HG03520 (cell line): ENCODE measurements at regions not wholly inside any gene's neighbourhood (a gene's known extent, or its start where the extent isn't known, plus 50 kb on each side); places are given as distances from the start of the nearest gene placed in this dataset.
"Not testable (repeated sequence)": the region's sequence is repeated elsewhere in the genome, so short reads cannot be mapped to it uniquely, and the experiment has no call there.

Source experiments
- ATAC-seq: cut with Tn5 transposase; IDR thresholded peaks from one replicate; pipeline ENCODE4 v1.9.1; 2021; ENCODE audit warnings: mild to moderate bottlenecking, moderate library complexity; ENCODE audit not compliant: unreplicated experiment

DNA sequence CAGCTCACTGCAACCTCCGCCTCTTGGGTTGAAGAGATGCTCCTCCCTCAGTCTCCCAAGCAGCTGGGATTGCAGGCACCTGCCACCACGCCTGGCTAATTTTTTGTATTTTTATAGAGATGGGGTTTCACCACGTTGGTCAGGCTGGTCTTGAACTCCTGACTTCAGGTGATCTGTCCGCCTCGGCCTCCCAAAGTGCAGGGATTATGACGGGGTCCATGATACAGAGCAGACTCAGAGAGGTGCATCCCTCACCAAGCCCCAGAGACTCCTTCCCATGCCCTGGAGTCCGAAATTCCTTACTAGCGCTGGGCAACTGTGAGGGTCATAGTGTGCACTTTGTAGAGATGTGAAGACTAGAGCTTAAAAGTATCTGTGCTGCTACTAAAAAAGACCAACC lies 99.8 kb upstream of the IRX4 start:
- not testable (repeated sequence) for ATAC-seq

DNA sequence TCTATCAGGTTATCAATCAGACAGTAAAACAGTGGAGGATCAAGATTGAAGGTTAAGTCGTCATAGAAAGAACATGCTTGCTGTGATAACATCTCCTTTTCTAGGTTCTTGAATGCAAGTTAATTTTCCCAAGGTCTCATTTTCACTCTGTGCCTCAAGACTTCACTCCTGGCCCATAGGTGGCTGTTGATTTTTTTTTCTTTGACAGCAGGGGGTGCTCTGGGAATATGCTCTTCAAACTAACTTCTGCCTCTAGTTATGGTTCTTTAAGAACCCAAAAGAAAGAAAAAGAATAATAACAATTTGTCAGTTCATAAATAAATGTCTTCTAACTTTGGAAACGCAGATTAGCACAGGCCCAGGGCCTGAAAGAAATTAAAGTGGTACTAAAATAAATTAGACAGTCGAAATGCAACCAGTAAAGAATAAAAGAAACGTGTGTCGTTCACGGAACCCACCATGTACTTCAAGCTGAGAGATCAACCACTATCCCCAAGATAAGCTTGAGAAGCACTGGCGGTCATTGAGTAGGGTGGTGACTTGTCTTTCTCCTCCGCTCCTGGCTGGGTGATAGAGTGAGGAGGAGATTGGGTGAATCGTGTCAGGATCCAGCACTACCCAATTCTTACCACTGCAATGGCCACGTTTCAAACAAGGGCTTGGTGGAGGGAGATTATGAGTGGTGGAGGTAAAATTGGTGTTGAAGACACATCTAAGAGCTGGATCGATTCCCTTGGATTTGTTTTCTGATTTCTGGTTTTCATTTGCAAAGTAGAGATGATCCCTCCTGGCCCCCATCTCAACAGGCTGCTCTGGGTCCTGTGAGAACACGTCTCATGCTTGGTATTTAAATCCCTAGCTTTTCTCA lies 93.4 kb upstream of the IRX4 start:
- no peak for ATAC-seq

DNA sequence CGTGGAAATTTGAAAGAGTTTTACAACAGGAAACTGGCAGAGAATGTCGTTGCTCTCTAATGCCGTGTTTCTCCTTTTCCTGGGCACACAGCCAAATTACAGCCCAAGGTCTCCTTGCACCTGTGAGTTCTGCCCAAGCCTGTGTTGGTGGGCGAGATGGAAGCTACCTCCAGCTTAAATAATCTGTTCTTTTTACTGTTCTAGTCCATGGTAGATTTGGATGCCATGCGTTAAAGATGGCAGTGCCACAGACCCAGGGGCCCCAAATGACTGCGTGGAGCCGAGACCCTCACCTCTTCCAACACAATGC lies 92.6 kb upstream of the IRX4 start:
- ATAC-seq = no peak

DNA sequence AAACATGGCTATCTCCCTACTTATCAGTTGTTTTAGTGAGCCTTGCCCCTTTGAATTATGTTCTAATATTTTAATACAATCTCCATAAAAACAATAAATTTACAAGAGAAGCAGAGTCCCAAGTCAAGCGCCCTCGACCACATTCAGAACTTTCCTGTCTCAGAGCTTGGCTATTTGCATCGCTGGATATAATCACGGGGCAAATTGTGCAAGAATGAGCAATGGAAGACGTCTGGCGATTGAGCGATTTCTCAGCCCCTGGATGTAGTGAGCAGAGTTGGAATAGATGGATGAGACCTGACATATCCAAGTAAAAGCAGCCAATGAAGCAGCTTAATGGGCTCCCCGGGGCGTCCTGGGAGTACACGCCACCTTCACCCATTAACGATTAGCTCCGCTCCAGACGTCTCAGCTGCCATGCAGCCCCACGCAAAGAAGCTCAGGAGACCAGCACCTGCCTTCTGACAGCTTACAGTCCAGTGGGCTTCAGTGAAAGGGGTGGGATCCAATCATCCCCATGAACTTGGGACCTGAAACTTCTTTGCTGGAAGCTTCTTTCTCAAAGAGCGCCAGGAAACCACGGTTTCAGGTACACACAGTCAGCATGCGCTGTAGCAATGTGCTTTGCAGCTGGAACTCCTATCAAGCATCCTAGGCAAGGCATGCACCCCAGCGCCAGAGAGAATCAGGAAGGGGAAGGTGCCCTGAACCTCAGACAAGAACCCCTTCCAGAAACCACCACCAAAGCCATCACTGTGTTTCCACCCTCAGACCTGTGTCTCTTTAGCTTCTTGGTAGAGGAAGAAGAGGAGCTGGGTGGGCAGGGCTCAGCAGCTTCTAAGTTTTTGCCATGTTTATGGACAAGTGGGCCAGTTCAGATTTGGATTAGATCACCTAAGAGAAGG lies 92.0 kb upstream of the IRX4 start:
- ATAC-seq = no peak

DNA sequence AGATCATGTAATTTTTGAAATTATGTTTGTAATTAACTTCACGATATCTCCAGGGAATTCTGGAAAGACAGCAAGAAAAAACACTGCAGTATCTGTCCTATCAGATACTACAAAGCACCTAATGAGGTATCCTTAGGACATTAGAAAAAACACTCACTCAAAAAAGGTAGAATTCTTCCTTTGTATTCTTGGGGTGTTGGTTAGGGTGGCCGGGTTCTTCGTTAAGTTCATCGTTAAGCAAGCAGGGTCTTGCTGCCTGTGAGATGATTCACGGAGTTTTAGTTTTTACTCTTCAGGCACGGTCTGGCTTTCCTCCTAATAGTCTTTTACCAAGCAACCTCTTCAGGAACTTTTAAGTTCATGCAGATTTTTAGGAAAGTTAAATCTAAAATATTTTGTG lies 91.4 kb upstream of the IRX4 start:
- ATAC-seq = no peak

DNA sequence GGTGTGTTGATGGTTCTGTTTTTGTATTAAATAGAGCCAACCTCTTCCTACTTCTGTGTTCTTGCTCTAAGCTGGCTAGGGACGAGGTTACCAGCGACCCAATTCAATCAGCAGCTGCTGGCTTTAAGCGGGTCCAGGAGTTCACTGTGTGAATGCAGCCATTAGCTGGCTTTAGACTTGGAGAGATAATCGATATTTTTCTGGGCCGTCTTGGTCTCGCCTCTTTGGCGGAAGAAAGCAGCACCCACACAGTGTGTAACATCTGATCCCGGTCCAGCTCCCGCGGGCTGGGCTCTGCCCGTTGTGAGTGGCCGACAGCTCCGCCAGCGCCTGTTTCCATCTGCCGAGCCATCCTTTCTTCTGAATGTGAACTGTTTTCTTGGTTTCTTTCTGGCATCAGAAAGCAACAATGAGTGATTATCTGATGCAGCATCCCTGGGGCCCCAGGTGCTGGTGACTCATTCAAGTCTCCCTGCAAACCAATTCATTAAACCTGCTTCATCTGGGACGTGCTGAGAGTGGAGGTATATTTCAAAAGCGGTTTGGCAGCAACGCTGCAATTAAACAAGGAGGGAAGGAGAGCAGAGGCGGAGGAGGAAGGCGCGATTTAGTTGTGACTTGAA lies 90.8 kb upstream of the IRX4 start:
- no peak for ATAC-seq

DNA sequence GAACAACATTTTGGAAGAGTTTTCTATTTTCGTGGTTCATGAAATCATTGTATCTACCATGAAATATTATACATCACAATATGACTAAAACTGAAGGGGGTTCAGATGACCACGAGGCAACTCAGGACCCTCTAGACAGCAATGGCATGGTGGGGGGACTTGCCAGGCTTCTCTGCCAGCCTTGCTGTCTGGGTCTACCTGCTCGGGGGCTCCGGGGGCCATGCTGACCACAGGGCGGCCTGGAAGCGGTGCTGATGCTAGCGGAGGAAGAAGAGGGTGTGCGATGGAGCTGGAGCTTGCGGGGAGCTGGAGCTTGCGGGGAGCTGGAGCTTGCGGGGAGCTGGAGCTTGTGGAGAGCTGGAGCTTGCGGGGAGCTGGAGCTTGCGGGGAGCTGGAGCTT lies 89.2 kb upstream of the IRX4 start:
- ATAC-seq = no peak

DNA sequence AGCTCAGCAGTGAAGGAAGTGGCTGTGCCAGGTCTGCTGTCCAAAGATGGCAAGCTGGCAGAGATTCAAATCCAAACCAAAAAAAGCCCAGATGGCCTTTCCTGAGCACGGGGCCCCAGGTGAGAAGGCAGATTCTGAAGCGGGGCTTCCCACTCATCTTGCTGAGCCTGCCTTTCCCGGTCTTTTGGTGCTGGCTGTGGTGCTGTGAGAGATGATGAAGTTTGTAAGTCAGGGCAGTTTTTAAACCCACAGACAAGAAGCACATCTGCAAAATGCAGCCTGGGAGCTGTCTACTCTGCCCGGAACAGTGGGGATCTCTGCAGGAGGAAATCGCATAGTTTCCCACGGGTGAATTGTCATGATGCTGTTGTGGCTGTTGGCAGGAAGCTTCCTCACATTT lies 85.0 kb upstream of the IRX4 start:
- no peak for ATAC-seq

DNA sequence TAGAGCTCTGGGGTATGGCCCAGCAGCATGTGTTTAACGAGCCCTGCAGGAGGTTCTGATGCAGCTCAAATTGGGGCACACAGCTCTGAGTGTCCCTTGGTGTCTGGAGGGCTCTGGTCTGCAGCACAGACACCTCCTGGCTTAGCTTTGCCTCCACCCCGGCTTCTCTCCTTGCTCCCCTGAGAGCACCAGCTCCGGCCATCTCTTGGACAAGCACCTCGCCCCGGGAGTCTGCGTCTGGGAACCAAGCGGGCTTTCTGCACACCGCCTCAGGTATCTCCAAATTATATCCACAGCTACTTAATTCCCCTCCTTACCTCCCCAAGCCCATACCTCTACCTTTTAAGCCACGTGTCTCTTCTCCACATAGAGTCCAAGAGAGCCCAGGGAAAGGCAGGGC lies 83.7 kb upstream of the IRX4 start:
- ATAC-seq = no peak

DNA sequence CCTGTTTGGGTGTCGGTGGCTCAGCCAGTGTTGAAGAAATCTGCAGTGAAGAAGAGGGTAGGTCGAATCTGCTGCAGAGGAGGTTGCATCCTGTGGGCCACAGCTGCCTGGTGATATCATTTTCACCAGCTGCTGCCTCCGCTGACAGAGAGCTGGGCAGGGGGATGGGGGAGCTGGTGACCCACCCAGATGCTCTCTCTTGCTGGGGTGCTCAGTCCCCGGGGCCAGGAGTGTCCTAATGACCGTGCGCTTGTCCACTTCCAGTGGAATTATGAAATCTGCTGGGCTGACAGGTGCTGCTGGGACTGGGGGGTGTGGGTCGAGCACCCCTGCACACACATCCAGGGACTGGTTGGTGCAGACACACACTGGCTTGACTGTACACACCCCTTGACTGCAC lies 83.2 kb upstream of the IRX4 start:
- ATAC-seq = no peak

DNA sequence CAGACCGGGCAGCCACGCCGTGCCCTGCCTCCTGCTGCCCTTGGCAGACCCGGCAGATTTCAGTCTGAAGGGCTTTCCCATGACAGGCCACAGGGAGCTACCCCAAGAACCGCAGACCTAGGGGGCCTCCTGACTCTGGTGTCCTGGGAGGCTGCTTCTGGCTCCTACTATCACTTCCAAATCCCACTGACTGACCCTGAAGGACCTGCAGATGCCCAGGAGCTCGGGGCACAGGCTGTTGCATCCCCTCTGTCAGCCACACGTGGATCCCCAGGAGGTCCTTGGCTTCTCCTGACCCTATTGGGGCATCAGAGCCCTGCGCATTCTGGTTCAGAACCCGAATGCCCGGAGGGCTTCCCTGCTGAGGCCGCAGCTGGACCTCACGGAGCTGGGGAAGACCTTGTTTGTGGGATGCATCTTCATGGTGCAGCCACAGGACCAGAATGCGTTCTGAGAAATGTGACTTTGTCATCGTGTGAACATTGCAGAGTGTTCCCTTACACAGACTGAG lies 81.3 kb upstream of the IRX4 start:
- ATAC-seq = no peak

DNA sequence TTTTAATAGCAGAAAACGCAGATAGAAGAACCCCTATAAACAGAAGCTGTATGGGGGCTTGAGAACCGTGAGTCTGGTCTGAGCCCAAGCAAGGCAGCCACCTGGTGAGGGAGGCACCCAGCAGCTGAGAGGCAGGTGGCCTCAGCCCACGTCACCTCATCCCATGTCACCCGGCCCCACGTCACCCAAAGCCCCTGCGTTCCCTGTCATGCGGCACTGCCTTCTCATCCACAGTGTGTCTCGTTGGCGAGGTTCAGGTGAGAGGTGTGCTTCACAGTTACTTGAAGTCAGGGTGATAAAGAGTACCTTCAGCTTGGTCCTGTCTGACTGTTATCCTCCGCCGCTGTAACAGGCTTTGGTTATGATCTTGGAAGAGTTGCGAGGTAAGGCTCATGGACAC lies 80.6 kb upstream of the IRX4 start:
- no peak for ATAC-seq

DNA sequence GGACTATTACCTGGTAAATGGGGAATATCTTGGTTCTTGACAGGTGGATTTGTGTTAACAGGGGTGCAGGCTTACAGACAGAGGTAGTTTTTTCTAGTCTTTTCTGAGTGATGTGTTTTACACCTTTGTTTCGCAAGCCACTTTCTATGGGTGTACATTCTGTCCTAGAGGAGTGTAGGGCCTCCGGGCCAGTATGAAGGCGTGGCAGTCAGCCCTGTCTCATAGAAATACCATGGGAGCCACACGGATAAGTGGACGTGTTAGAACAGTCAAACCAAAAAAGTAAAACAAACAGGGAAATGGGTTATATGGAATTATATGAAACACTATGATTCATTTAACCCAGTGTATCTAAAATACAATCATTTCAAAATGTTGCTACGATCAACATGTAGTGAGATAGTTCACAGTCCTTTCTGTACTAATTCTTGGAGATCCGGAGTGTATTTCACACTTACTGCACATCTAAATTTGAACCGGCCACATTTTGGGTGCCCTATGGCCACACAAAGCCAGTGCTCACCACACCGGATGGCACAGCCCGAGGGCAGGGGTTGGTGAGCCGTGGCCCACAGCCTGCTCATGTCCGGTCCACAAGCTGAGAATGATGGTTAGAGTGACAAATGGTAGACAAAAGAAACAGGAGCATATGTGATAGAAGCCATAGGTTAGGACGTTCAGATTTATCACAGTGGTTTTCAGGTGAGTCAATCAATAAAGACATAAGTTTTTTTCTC lies 80.1 kb upstream of the IRX4 start:
- no peak for ATAC-seq

DNA sequence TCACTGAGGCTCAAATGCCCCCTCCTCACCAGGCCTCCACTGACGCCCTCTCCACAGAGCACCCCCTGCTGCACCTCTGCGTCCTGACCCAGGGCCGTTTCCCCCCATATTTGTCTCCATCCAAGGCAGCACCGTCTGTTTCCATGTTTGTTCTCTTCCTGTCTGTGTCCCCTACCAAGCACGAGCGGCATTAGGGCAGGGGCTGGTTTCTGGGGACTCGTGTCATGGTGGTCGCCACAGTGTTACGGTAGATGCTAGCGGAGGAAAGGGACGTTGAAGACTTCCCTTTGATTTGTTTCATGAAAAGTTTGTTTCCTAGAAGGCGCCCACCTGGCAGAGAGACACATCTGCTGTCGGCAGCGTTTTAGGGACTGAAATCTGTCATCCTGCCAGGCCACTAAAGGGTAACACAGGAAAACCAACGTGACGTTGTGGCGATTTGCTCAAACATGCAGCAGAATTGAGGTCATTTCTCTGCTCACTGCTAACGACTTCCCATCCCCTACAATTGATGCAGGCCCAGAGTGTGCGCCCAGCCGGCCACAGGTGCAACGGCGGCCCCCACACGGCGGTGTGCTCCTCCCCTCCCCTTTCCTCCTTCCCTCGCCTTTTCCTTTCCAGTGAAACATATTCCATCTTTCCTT lies 79.3 kb upstream of the IRX4 start:
- ATAC-seq = no peak

DNA sequence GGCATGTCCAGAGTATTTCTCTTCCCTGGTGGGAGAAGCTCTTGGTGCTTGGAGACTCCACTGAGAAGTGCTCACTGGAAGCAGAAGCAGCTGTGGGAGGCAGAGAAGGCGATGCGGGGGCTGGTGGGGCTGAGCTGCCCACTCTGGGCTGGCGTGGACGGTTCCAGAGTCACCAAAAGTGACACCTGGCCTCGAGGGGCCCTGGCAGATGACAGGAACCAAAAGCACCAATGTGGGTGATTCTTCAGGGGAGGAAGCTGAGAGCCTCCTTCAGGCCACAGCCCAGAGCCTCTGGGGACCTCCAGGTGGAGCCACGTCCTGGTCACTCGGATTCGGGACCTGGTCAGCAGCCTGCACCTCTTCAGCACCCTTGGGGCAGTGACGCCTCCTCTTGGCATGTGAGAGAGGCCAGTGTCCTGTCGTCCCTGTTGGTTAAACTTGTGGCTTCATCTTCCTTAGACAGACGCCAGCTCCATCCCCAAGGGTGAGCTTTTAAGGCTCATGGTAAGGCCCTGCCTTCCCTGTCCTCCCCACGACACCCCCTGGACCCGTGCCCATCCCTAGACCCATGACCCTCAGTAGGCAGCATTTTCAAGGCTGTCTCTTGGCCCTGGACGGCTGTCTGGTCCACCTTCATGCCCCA lies 78.7 kb upstream of the IRX4 start:
- no peak for ATAC-seq

DNA sequence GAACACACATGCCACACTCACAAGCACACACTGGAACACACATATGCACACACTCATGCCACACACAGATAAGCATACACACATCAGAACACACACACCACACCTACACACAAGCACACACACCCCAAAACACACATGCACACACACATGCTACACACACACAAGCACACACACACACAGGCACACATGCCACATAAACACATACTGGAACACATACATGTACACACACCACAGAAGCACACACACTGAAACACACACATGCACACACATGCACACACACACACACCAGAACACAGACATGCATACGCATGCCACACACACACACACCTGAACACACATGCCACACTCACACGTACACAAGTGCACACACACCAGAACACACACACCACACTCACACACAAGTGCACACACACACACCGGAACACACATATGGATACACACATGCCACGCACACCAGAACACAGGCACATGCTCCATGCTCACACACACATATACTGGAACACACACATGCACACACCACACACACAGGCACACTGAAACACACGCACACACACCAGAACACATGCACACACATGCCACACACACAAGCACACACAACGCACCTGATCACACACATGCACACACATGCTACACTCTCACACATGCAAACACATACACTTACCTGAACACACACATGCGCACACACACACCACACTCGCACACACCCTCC lies 78.0 kb upstream of the IRX4 start:
- ATAC-seq = no peak

DNA sequence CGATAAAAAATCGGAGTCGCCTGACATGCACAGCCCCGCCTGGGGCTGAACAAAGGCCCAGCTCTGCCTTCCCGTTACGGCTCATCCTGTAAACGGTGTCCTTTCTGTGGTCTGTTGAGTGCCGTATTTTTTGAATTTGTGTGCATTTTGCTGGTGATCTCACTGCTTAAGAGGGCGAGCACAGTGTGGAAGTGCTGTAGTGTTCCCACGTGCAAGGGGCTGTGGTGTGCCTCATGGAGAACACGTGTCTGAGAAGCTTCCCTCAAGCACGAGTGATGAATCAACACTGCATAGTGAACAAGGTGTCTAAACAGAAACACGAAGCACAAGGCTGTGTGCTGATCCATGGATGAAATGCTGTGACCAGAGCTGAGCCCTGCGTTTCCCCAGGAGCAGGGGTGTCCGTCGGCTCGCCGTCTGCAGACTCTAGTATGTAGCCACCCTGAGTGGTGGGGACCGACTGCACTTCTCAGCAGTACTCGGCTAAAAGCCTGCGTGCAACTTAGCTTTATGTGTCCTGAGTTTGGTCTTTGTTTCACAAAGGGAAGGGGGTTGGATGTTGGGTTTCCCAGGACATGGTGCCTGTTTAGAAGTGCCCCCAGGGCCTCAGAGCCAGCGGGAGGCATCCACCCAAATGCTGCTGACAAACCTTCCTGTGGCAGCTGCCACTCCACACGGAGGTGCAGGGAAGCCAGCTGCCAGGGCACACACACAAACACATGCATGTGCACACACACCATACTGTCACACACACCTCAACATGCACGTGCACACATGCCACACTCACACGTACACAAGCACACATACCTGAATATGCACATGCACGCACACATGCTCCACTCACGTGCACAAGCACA lies 77.2 kb upstream of the IRX4 start:
- no peak for ATAC-seq

DNA sequence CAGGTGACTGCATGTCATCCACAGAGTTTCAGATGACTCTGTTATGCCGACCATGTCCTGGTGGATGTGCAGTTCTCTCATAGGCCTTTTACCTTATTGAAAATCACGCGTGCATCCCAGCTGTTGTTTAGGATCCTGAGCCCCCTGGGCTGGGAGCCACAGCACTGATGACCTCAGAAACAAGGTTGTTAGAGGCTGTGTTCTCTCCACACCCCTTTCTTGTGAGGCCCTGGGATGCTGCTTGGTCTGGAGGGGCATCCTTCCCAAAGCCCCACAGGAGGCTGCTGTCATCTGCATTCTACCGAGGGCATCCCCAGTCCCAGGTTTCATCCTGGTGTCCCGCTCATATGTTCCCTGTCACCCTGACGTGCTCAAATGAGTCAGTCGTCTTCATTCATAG lies 76.5 kb upstream of the IRX4 start:
- no peak for ATAC-seq
